OCI-LY7 (cell line): ENCODE measurements at regions not wholly inside any gene's neighbourhood (a gene's known extent, or its start where the extent isn't known, plus 50 kb on each side); places are given as distances from the start of the nearest gene placed in this dataset.

Source experiments
- BruUV-seq: library from RNA; stranded (reverse); fragments of 400-500 nt; replicated peaks from 2 replicates; lab custom pipeline; 2021; lab: Mats Ljungman, UMichigan
- CTCF ChIA-PET: fragments of 300-600 bp; sonication (Branson Sonifier 250); formaldehyde crosslinking; loops from one replicate; lab custom pipeline; 2022; ENCODE audit warnings: antibody characterized with exemption; ENCODE audit not compliant: unreplicated experiment; lab: Charles Lee
- POLR2A ChIA-PET: fragments of 300-600 bp; sonication (Branson Sonifier 250); formaldehyde crosslinking; loops from one replicate; lab custom pipeline; 2022; ENCODE audit warnings: antibody characterized with exemption; lab: Charles Lee
- DNase-seq: peaks from one replicate; pipeline ENCODE4 v3.0.0-alpha.2; 2015; ENCODE audit warnings: low spot score
- H2AFZ ChIP-seq: fragments of 200-600 bp; sonication (generic), shearing (Covaris generic); 2 replicates; pipeline ENCODE4 v1.6.1; 2014; ENCODE audit warnings: mild to moderate bottlenecking, antibody characterized with exemption, low read length, moderate library complexity
- H3K27ac ChIP-seq: fragments of 200-600 bp; sonication (generic); 2 replicates; pipeline ENCODE4 v1.5.1; 2014; ENCODE audit warnings: mixed run types, low read depth, mild to moderate bottlenecking, moderate library complexity, low read length, inconsistent platforms; ENCODE audit not compliant: poor library complexity, severe bottlenecking
- H3K36me3 ChIP-seq: fragments of 200-600 bp; sonication (generic); 2 replicates; pipeline ENCODE4 v1.6.1; 2014; ENCODE audit warnings: mild to moderate bottlenecking, antibody characterized with exemption, low read length, moderate library complexity, mixed read lengths; ENCODE audit not compliant: insufficient read depth
- H3K4me1 ChIP-seq: fragments of 200-600 bp; sonication (generic); 2 replicates; pipeline ENCODE4 v1.5.1; 2014; ENCODE audit warnings: mild to moderate bottlenecking, low read length; ENCODE audit not compliant: insufficient read depth, poor library complexity, severe bottlenecking
- H3K4me2 ChIP-seq: fragments of 200-600 bp; sonication (generic); 2 replicates; pipeline ENCODE4 v1.6.1; 2014; ENCODE audit warnings: mild to moderate bottlenecking, low read length
- H3K4me3 ChIP-seq: fragments of 200-600 bp; sonication (generic); 2 replicates; pipeline ENCODE4 v1.5.1; 2014; ENCODE audit warnings: mild to moderate bottlenecking, low read depth, low read length; ENCODE audit not compliant: poor library complexity, severe bottlenecking
- H3K79me2 ChIP-seq: fragments of 200-600 bp; sonication (generic); 2 replicates; pipeline ENCODE4 v1.6.1; 2016; ENCODE audit warnings: low read depth, mild to moderate bottlenecking, low read length, moderate library complexity, mixed read lengths; ENCODE audit not compliant: insufficient read depth
- H3K9me2 ChIP-seq: fragments of 200-600 bp; sonication (generic); 2 replicates; pipeline ENCODE4 v1.6.1; 2016; ENCODE audit warnings: mild to moderate bottlenecking, low read length, mixed read lengths; ENCODE audit not compliant: insufficient read depth
- H3K9me3 ChIP-seq: fragments of 200-600 bp; sonication (generic); 2 replicates; pipeline ENCODE4 v1.6.1; 2014; ENCODE audit warnings: mild to moderate bottlenecking, mixed run types, low read length, mixed read lengths
- H4K20me1 ChIP-seq: fragments of 200-600 bp; sonication (generic); 2 replicates; pipeline ENCODE4 v1.6.1; 2014; ENCODE audit warnings: mild to moderate bottlenecking, antibody characterized with exemption, low read length, moderate library complexity, mixed read lengths; ENCODE audit not compliant: insufficient read depth
- EZH2phosphoT487 ChIP-seq: fragments of 200-600 bp; sonication (generic); IDR thresholded peaks from 2 replicates; pipeline ENCODE4 v1.6.1; 2018; ENCODE audit warnings: low read depth, borderline replicate concordance, mild to moderate bottlenecking, mixed run types, antibody characterized with exemption, low read length, moderate library complexity, mixed read lengths
- intact Hi-C: fragments of 100-400 bp; cut with micrococcal nuclease; formaldehyde crosslinking; loops from one replicate; pipeline ENCODE4 v1.10.0; 2022; ENCODE audit not compliant: unreplicated experiment
- TF ChIP-seq, protein P1 (sequence below): fragments of 200-600 bp; sonication (generic); conservative IDR thresholded peaks from 2 replicates; pipeline ENCODE4 v1.5.1; 2014; ENCODE audit warnings: mild to moderate bottlenecking, antibody characterized with exemption, low read length, moderate library complexity, mixed read lengths

DNA sequence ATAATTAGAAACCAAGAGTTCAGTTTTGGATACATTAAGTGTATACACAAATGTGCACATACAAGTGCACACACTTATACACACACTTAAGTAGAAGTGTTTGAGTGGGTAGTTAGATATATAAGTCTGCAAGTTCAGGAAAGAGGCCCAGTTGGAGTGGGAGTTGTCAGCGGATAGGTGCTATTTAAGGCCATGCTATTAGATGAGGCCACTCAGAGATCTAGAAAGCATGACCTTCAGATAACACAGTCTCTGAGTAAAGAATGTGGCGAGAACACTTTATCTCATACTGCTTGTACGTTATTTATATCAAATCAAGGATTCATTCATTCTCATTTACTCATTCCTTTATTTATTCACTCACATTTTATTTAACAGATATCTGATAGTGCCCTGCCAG is 206.2 kb downstream of the POSTN start:
- no TSS peak for BruUV-seq
- H3K27ac ChIP-seq: no peak overlapping the region
- CTCF ChIA-PET: no interaction called here
- H2AFZ ChIP-seq: no peak overlapping the region
- no peaks in the 10 kb centered on the region for H3K79me2 ChIP-seq
- DNase-seq: no peak
- POLR2A ChIA-PET: no interaction called here
- H3K4me3 ChIP-seq: no peak overlapping the region
- H4K20me1 ChIP-seq: no peaks in the 10 kb centered on the region
- no peaks in the 10 kb centered on the region for H3K9me2 ChIP-seq
- H3K4me2 ChIP-seq: no peak overlapping the region
- TF ChIP-seq, protein P1, sequence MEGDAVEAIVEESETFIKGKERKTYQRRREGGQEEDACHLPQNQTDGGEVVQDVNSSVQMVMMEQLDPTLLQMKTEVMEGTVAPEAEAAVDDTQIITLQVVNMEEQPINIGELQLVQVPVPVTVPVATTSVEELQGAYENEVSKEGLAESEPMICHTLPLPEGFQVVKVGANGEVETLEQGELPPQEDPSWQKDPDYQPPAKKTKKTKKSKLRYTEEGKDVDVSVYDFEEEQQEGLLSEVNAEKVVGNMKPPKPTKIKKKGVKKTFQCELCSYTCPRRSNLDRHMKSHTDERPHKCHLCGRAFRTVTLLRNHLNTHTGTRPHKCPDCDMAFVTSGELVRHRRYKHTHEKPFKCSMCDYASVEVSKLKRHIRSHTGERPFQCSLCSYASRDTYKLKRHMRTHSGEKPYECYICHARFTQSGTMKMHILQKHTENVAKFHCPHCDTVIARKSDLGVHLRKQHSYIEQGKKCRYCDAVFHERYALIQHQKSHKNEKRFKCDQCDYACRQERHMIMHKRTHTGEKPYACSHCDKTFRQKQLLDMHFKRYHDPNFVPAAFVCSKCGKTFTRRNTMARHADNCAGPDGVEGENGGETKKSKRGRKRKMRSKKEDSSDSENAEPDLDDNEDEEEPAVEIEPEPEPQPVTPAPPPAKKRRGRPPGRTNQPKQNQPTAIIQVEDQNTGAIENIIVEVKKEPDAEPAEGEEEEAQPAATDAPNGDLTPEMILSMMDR: no peak
- no peak for TF ChIP-seq EZH2phosphoT487
- no peaks in the 10 kb centered on the region for H3K4me1 ChIP-seq
- intact Hi-C loops: no loop called here
- H3K36me3 ChIP-seq: no peaks in the 10 kb centered on the region
- H3K9me3 ChIP-seq: no peaks in the 10 kb centered on the region

DNA sequence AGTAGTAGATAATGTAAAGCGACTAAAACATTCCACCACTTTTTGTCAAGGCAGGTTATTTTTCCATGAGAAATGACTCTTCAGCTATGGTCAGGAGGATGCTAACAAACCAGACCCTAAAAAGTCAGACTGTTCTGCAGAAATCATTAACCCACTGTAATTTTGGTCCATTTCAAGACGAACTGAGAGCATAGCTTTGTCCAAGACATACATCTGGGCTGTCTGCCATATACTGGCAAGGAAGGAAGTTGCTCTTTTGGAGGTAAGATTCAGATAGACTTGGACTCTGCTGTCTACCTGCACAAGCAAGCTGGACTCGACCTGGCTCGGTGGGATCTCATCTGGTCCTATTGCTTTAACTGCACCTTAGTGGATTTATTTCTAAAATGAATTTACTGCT is 207.8 kb downstream of the POSTN start:
- TF ChIP-seq EZH2phosphoT487: no peak
- TF ChIP-seq, protein P1: no peak

DNA sequence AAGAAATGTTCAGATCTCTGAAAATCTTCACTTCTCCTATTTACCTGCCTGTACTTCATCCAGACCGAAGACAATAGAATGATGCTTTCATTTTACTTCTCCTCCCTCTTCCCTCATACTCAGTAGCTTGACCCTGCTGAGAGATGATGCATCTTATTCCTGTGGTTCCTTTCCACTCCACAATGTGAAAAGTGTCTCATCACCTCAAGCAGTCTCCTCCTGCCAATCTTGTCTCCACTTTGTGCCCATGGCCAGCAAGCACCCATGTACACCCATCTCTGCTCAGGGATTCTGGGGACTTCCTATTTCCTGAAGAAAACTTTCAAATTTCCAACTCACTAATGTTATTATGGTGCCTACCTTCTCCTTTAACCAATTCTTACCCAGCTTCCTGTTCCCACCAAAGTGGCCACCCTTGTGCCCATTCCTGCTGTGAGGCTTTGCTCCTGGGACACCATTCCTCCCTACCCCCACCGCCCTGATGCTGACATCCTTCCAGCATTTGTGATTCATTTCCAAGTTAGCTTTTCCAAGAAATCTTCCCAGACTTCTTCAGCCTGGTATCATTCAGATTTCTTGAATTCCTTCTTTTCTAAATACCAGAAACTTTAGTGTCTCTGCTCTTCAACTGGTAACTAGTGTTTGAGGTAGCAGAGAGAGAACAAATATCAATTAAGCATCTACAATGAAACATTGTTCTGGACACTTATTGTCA is 212.5 kb downstream of the POSTN start:
- no peaks in the 10 kb centered on the region for H3K36me3 ChIP-seq
- ChIA-PET POLR2A (no interaction called here), CTCF (no interaction called here)
- BruUV-seq: no TSS peak
- intact Hi-C loops: no loop called here
- no peak for DNase-seq
- no peaks in the 10 kb centered on the region for H3K9me3 ChIP-seq
- H3K4me3 ChIP-seq: no peak overlapping the region
- H3K79me2 ChIP-seq: no peaks in the 10 kb centered on the region
- H4K20me1 ChIP-seq: no peaks in the 10 kb centered on the region
- H3K4me1 ChIP-seq: no peaks in the 10 kb centered on the region
- H3K4me2 ChIP-seq: no peak overlapping the region
- TF ChIP-seq, protein P1: no peak
- TF ChIP-seq EZH2phosphoT487: no peak
- no peak overlapping the region for H3K27ac ChIP-seq
- no peaks in the 10 kb centered on the region for H3K9me2 ChIP-seq
- no peak overlapping the region for H2AFZ ChIP-seq

More for the DNA sequence above, 207.8 kb downstream of the POSTN start:
- Histone ChIP-seq H3K9me3 (no peaks in the 10 kb centered on the region), H3K4me1 (no peaks in the 10 kb centered on the region), H3K4me3 (no peak overlapping the region), H3K9me2 (no peaks in the 10 kb centered on the region), H3K79me2 (no peaks in the 10 kb centered on the region), H3K36me3 (no peaks in the 10 kb centered on the region), H3K4me2 (no peak overlapping the region), H3K27ac (no peak overlapping the region), H4K20me1 (no peaks in the 10 kb centered on the region), H2AFZ (no peak overlapping the region)
- ChIA-PET POLR2A (no interaction called here), CTCF (no interaction called here)
- no TSS peak for BruUV-seq
- DNase-seq: no peak
- intact Hi-C loops: no loop called here
